ENCODE measurements at regions not wholly inside any gene's neighbourhood (a gene's known extent, or its start where the extent isn't known, plus 50 kb on each side); places are given as distances from the start of the nearest gene placed in this dataset.

GRCh38 chr6:22808466-22808865, 239.1 kb downstream of the HDGFL1 start:
- no peaks in the 10 kb centered on the region for H3K79me1 ChIP-seq (ENCODE audit: insufficient read depth, low read depth, low read length, poor library complexity, severe bottlenecking)
- no peak overlapping the region for H3K18ac ChIP-seq (ENCODE audit: insufficient read length, low read depth, low read length)
- no peaks in the 10 kb centered on the region for H4K20me1 ChIP-seq (ENCODE audit: control insufficient read depth, insufficient read depth, insufficient read length)
- Mint-ChIP-seq H3K27me3 (ENCODE audit: low read depth) (no peaks in the 10 kb centered on the region; the same call in 1 of the 2 replicates), H3K4me1 (peaks cover 24 to 26% of the 10 kb centered on the region in 2 experiments), H3K36me3 (ENCODE audit: insufficient read depth in 1 of 3, low read depth in 3 of 3) (no peaks in the 10 kb centered on the region; a peak in 1 of 7 replicates), H3K27ac (no peak overlapping the region), H3K9me3 (no peaks in the 10 kb centered on the region), H3K4me3 (no peak overlapping the region)
- peaks cover 6% of the 10 kb centered on the region for H3K4me1 ChIP-seq (ENCODE audit: insufficient read depth, low read length)
- no peaks in the 10 kb centered on the region for H3K27me3 ChIP-seq (ENCODE audit: insufficient read depth, low read length)
- no peaks in the 10 kb centered on the region for H3K23me2 ChIP-seq (ENCODE audit: insufficient read length, low read depth, low read length, poor library complexity, severe bottlenecking)
- no peak overlapping the region for H2BK20ac ChIP-seq (ENCODE audit: low read depth, low read length, poor library complexity, severe bottlenecking)
- DNase-seq: no peak
- no peaks in the 10 kb centered on the region for H3K9me3 ChIP-seq (ENCODE audit: control insufficient read depth, low read depth, low read length)
- H3K23ac ChIP-seq (ENCODE audit: insufficient read length, low read depth, low read length): no peak overlapping the region
- H3K9ac ChIP-seq (ENCODE audit: extremely low read depth, insufficient read length, low read length): no peak overlapping the region
- no peak overlapping the region for H4K91ac ChIP-seq (ENCODE audit: insufficient read length, low read depth, low read length)
- H2AFZ ChIP-seq (ENCODE audit: low read length): no peak overlapping the region
- H3K79me2 ChIP-seq (ENCODE audit: insufficient read depth, low read length): no peaks in the 10 kb centered on the region
- no peak overlapping the region for H2BK12ac ChIP-seq (ENCODE audit: insufficient read length, low read depth, low read length)
- H2BK15ac ChIP-seq (ENCODE audit: low read depth, low read length): no peak overlapping the region
- no peak overlapping the region for H2BK5ac ChIP-seq (ENCODE audit: insufficient read length, low read length)
- H2AK5ac ChIP-seq (ENCODE audit: insufficient read length, low read length): no peak overlapping the region
- no peak overlapping the region for H4K5ac ChIP-seq (ENCODE audit: insufficient read length, low read depth, low read length)
- no peak overlapping the region for H3T11ph ChIP-seq (ENCODE audit: low read length)
- no peak overlapping the region for H3K4me2 ChIP-seq (ENCODE audit: insufficient read depth, insufficient read length, low read length)
- WGBS (ENCODE audit: extremely low coverage, insufficient read length, low lambda C conversion rate): no CpG with 5 or more reads among the region's 1 CpG
- H3K27ac ChIP-seq (ENCODE audit: insufficient read length, low read depth, low read length): no peak overlapping the region
- no peak overlapping the region for H3K56ac ChIP-seq (ENCODE audit: insufficient read length, low read depth, low read length)
- H3K4ac ChIP-seq (ENCODE audit: low read depth, low read length): no peak overlapping the region
- no peak overlapping the region for H2BK120ac ChIP-seq (ENCODE audit: low read depth, low read length, poor library complexity, severe bottlenecking)
- TF ChIP-seq CTCF (conservative IDR thresholded peaks at IDR 0.05): no peak
- no peak overlapping the region for H3K14ac ChIP-seq (ENCODE audit: insufficient read depth, low read length)
- no peak overlapping the region for H4K8ac ChIP-seq (replicated peaks; ENCODE audit: insufficient read length, low read depth, low read length)
